ENCODE measurements at regions not wholly inside any gene's neighbourhood (a gene's known extent, or its start where the extent isn't known, plus 50 kb on each side); places are given as distances from the start of the nearest gene placed in this dataset.

DNA sequence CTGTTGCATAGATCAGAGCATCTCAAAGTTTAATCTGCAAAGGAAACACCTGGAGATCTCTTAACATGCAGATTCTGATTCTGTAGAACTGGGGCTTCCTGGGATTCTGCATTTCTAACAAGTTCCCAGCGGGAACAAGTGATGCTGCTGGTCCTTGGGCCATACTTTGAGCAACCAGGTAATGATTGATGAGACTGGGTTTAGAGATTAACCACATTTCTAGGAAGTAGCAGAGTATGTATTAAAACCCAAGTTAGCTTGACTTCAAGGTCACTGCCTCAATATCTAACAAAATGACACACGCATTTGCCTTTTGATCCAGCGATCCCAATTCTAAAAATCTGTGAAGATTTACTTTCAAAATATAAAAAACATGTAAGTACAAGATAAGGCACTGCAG lies 83.0 kb upstream of the DTNBP1 start:
- TF ChIP-seq, protein P1, sequence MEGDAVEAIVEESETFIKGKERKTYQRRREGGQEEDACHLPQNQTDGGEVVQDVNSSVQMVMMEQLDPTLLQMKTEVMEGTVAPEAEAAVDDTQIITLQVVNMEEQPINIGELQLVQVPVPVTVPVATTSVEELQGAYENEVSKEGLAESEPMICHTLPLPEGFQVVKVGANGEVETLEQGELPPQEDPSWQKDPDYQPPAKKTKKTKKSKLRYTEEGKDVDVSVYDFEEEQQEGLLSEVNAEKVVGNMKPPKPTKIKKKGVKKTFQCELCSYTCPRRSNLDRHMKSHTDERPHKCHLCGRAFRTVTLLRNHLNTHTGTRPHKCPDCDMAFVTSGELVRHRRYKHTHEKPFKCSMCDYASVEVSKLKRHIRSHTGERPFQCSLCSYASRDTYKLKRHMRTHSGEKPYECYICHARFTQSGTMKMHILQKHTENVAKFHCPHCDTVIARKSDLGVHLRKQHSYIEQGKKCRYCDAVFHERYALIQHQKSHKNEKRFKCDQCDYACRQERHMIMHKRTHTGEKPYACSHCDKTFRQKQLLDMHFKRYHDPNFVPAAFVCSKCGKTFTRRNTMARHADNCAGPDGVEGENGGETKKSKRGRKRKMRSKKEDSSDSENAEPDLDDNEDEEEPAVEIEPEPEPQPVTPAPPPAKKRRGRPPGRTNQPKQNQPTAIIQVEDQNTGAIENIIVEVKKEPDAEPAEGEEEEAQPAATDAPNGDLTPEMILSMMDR (IDR thresholded peaks at IDR 0.05) = no peak
- TF ChIP-seq RCOR1 (IDR thresholded peaks at IDR 0.05; ENCODE audit: low read length) (no peak), POLR2AphosphoS5 (IDR thresholded peaks at IDR 0.05; ENCODE audit: low read depth, low read length) (no peak), RXRA (IDR thresholded peaks at IDR 0.05; ENCODE audit: borderline replicate concordance, low read depth) (no peak), SIN3A (IDR thresholded peaks at IDR 0.05; ENCODE audit: borderline replicate concordance, low read depth, low read length) (no peak), RAD21 (IDR thresholded peaks at IDR 0.05; ENCODE audit: low read length) (no peak), EZH2phosphoT487 (IDR thresholded peaks at IDR 0.05; ENCODE audit: borderline replicate concordance, low read depth) (no peak), JUND (IDR thresholded peaks at IDR 0.05) (no peak), MXI1 (IDR thresholded peaks at IDR 0.05; ENCODE audit: low read depth, low read length) (no peak), GABPA (IDR thresholded peaks at IDR 0.05; ENCODE audit: low read depth) (no peak), MEF2A (IDR thresholded peaks at IDR 0.05; ENCODE audit: borderline replicate concordance, low read depth) (no peak), GATA2 (CRISPR knock-in tag; IDR thresholded peaks at IDR 0.05) (no peak)
- TF ChIP-seq, protein P2, sequence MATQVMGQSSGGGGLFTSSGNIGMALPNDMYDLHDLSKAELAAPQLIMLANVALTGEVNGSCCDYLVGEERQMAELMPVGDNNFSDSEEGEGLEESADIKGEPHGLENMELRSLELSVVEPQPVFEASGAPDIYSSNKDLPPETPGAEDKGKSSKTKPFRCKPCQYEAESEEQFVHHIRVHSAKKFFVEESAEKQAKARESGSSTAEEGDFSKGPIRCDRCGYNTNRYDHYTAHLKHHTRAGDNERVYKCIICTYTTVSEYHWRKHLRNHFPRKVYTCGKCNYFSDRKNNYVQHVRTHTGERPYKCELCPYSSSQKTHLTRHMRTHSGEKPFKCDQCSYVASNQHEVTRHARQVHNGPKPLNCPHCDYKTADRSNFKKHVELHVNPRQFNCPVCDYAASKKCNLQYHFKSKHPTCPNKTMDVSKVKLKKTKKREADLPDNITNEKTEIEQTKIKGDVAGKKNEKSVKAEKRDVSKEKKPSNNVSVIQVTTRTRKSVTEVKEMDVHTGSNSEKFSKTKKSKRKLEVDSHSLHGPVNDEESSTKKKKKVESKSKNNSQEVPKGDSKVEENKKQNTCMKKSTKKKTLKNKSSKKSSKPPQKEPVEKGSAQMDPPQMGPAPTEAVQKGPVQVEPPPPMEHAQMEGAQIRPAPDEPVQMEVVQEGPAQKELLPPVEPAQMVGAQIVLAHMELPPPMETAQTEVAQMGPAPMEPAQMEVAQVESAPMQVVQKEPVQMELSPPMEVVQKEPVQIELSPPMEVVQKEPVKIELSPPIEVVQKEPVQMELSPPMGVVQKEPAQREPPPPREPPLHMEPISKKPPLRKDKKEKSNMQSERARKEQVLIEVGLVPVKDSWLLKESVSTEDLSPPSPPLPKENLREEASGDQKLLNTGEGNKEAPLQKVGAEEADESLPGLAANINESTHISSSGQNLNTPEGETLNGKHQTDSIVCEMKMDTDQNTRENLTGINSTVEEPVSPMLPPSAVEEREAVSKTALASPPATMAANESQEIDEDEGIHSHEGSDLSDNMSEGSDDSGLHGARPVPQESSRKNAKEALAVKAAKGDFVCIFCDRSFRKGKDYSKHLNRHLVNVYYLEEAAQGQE (IDR thresholded peaks at IDR 0.05; ENCODE audit: low read depth, low read length) = no peak
- TF ChIP-seq, protein P3, sequence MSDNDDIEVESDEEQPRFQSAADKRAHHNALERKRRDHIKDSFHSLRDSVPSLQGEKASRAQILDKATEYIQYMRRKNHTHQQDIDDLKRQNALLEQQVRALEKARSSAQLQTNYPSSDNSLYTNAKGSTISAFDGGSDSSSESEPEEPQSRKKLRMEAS (IDR thresholded peaks at IDR 0.05; ENCODE audit: low read depth) = no peak
